Globus pallidus (tissue), 1 donor: ENCODE measurements at regions not wholly inside any gene's neighbourhood (a gene's known extent, or its start where the extent isn't known, plus 50 kb on each side); places are given as distances from the start of the nearest gene placed in this dataset.

Experiments
- DNase-seq: peaks from one replicate; pipeline ENCODE4 v3.0.0-alpha.2; 2015; ENCODE audit warnings: low spot score

- no peak for DNase-seq
Measured at GRCh38 chr6:156378853-156379252, 398.3 kb upstream of the ARID1B start.

- no peak for DNase-seq
Measured at GRCh38 chr6:156376091-156376490, 401.1 kb upstream of the ARID1B start.

- no peak for DNase-seq
Measured at GRCh38 chr6:156359912-156360311, 417.3 kb upstream of the ARID1B start.

GRCh38 chr6:156352861-156353260, 424.3 kb upstream of the ARID1B start:
- no peak for DNase-seq

GRCh38 chr6:156351346-156351966, 425.7 kb upstream of the ARID1B start:
- no peak for DNase-seq

- DNase-seq = no peak
Measured at GRCh38 chr6:156350337-156350736, 426.8 kb upstream of the ARID1B start.

- no peak for DNase-seq
Measured at GRCh38 chr6:156348849-156349248, 428.3 kb upstream of the ARID1B start.

- no peak for DNase-seq
Measured at GRCh38 chr6:156348424-156348823, 428.8 kb upstream of the ARID1B start.

GRCh38 chr6:156347656-156348055, 429.5 kb upstream of the ARID1B start:
- no peak for DNase-seq

GRCh38 chr6:156347246-156347645, 429.9 kb upstream of the ARID1B start:
- DNase-seq = no peak

GRCh38 chr6:156345700-156346099, 431.5 kb upstream of the ARID1B start:
- DNase-seq = no peak

- no peak for DNase-seq
Measured at GRCh38 chr6:156344491-156344890, 432.7 kb upstream of the ARID1B start.

- DNase-seq = no peak
Measured at GRCh38 chr6:156337801-156338200, 439.4 kb upstream of the ARID1B start.

GRCh38 chr6:156336733-156337132, 440.4 kb upstream of the ARID1B start:
- no peak for DNase-seq

GRCh38 chr6:156336089-156336488, 441.1 kb upstream of the ARID1B start:
- no peak for DNase-seq

- no peak for DNase-seq
Measured at GRCh38 chr6:156334966-156335365, 442.2 kb upstream of the ARID1B start.

- no peak for DNase-seq
Measured at GRCh38 chr6:156319707-156320106, 457.5 kb upstream of the ARID1B start.

GRCh38 chr6:156316583-156317125, 460.5 kb upstream of the ARID1B start:
- DNase-seq = no peak

GRCh38 chr6:156315146-156315545, 462.0 kb upstream of the ARID1B start:
- no peak for DNase-seq

- DNase-seq = no peak
Measured at GRCh38 chr6:156313037-156313436, 464.1 kb upstream of the ARID1B start.

- no peak for DNase-seq
Measured at GRCh38 chr6:156311291-156311690, 465.9 kb upstream of the ARID1B start.

- DNase-seq = no peak
Measured at GRCh38 chr6:156310701-156311100, 466.5 kb upstream of the ARID1B start.

GRCh38 chr6:156309017-156309416, 468.2 kb upstream of the ARID1B start:
- DNase-seq = no peak

GRCh38 chr6:156308604-156309003, 468.6 kb upstream of the ARID1B start:
- no peak for DNase-seq
